AG04449 (cell line): ENCODE measurements at regions not wholly inside any gene's neighbourhood (a gene's known extent, or its start where the extent isn't known, plus 50 kb on each side); places are given as distances from the start of the nearest gene placed in this dataset.

Experiments
- CTCF ChIA-PET: fragments of 350-600 bp; formaldehyde crosslinking; extraction: SDS; loops from one replicate; lab custom pipeline; 2021; ENCODE audit warnings: antibody characterized with exemption; lab: Yijun Ruan, JAX
- POLR2A ChIA-PET: fragments of 400-600, 350-600 bp; formaldehyde crosslinking; extraction: SDS; loops from one replicate; lab custom pipeline; 2020; ENCODE audit warnings: antibody characterized with exemption, inconsistent platforms; lab: Yijun Ruan, JAX
- DNase-seq: peaks from one replicate; pipeline ENCODE4 v3.0.0-alpha.2; 2010; ENCODE audit warnings: low read depth, low spot score
- H3K4me3 ChIP-seq: 2 replicates; pipeline ENCODE4 v1.5.1; 2011; ENCODE audit warnings: low read depth, mild to moderate bottlenecking, control low read depth, low read length
- TF ChIP-seq, protein P1 (sequence below): IDR thresholded peaks from one replicate; pipeline ENCODE4 v1.5.1; 2011; ENCODE audit warnings: mild to moderate bottlenecking, moderate library complexity, low read length, control low read depth, inconsistent platforms; ENCODE audit not compliant: insufficient read depth; ENCODE audit errors: missing control alignments

DNA sequence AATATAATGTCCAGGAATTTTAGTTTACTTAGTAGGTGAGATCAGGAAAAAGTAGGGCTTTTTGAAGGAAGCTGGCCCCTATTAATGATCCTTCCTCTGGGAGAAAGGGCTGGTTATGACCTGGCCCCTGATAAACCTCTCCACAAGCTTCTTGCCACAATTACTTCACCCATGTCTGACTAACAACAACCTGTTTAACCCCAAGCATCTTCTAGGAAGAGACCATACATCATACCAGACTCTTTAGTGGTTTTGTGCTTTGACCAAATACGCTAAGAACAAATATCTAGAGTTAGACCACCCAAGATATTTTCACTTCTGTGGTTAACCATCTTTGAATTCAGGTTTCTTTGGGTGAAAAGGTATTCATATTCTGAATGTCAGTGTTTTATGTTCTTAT lies 174.0 kb upstream of the SLC27A6 start:
- TF ChIP-seq, protein P1, sequence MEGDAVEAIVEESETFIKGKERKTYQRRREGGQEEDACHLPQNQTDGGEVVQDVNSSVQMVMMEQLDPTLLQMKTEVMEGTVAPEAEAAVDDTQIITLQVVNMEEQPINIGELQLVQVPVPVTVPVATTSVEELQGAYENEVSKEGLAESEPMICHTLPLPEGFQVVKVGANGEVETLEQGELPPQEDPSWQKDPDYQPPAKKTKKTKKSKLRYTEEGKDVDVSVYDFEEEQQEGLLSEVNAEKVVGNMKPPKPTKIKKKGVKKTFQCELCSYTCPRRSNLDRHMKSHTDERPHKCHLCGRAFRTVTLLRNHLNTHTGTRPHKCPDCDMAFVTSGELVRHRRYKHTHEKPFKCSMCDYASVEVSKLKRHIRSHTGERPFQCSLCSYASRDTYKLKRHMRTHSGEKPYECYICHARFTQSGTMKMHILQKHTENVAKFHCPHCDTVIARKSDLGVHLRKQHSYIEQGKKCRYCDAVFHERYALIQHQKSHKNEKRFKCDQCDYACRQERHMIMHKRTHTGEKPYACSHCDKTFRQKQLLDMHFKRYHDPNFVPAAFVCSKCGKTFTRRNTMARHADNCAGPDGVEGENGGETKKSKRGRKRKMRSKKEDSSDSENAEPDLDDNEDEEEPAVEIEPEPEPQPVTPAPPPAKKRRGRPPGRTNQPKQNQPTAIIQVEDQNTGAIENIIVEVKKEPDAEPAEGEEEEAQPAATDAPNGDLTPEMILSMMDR, result no peak
- ChIA-PET POLR2A (no interaction called here), CTCF (no interaction called here)

DNA sequence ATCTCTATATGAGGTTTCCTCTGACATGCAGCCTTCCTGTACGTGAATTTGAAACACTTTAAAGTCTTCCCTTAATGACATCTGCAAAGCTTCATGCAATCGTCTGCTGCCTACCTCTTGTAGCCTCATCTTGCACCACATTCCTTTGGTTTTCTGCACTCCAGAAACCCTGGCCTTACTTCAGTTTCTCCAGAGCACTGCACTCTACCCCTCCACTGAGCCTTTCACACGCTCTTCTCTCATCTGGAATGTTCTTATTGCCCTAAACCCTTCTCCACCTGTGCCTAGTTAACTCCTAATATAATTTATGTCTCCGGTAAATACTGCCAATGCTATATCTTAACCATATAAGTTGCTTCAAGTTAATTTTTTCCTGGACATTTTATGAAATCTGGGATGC lies 168.8 kb upstream of the SLC27A6 start:
- H3K4me3 ChIP-seq, result no peak overlapping the region
- ChIA-PET CTCF (no interaction called here), POLR2A (no interaction called here)
- no peak for DNase-seq
- TF ChIP-seq, protein P1, result no peak

More for the DNA sequence above, 174.0 kb upstream of the SLC27A6 start:
- H3K4me3 ChIP-seq, result no peak overlapping the region
- DNase-seq, result no peak

DNA sequence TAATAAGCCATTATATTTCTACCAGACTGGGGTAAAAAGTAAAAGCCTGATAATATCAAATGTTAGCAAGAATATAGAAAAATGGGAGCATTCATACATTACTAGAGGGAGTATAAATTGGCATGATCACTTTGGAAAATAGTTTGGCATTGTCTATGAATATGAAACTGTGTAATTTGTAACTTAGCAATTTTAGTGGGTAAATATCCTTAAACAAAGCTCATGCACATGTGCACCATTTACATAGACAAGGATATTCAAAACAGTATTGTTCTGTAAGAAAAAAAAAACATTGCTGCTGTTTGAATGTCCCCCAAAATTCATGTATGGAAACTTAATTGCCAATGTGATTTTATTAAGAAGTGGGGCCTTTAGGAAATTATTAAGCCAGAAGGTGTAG lies 166.4 kb upstream of the SLC27A6 start:
- no peak for DNase-seq
- CTCF ChIA-PET, result no interaction called here
- TF ChIP-seq, protein P1, result no peak
- POLR2A ChIA-PET, result no interaction called here
- H3K4me3 ChIP-seq, result no peak overlapping the region

DNA sequence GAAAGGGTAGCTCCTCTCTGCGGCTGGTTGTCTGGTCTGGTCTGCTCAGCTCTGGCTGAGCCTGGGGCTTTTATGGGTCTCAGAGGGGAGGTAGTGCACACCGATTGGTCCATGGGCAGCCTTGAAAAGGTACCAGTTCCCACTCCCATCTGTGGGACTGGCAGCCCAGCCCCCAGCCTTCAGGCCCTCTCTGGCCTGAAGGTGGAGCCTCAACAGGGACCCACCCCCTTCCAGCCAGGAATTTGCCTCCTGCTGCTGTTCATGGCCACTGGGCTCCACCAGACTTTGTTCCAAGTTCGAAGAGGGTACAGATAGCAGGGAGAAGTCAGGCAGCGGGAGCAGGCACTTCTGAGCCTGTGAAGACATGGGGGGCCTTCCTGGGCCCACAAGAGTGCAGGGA lies 165.3 kb upstream of the SLC27A6 start:
- ChIA-PET CTCF (no interaction called here), POLR2A (no interaction called here)
- DNase-seq, result no peak
- no peak overlapping the region for H3K4me3 ChIP-seq
- TF ChIP-seq, protein P1, result no peak

DNA sequence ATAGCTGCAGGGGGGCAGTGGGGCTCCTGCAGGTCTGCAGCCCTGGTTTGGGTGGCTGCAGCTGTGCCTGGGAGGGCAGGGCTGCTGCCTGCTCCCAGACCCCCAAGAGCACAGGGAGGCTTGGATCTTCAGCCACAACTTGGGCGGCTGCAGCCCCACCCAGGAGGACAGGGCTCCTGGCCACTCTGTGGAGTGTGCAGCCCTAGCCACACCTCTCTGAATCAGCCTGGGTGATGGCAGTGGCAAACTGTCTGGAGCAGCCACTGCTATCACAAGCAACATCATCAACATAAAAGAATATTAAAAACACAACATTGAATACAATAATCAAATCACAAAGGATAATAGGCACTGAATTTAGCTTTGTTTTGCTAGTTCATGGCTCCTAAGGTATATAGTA lies 164.9 kb upstream of the SLC27A6 start:
- ChIA-PET POLR2A (no interaction called here), CTCF (no interaction called here)

DNA sequence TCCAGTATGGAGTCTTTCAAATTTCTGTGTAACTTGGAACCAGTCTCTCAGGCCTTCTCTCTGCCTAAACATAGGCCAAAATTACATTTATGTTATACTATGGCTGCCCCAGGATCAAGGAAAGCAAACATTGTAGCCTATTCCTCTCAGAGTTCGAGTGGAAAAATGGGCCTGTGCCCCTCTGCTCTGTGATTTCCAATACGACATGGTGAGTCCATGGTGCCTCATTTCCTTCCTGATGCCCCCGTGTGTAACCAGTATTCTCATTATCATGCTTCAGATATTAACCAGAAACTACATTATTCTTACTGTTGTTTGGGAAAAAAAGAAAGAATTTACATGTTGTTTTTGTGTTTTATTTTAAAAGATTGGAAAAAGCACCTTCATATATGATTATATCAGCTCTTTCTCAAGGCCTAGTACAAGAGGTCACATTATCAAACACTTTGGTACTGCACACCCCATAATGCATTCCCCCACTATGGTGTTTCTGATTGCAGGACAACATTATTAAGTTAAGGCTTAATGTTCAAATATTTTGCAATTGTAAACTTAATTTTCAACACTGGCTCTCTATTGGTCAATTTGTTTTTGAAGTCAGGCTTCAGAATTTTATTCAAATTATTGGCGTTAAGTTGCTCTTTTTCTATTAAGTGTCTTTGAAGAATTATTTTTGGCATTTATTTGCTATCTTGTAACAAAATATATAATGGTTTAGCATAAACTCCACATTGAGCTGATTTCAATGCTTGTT lies 151.8 kb upstream of the SLC27A6 start:
- DNase-seq, result no peak

More for the DNA sequence above, 164.9 kb upstream of the SLC27A6 start:
- H3K4me3 ChIP-seq, result no peak overlapping the region
- DNase-seq, result no peak
- TF ChIP-seq, protein P1, result no peak

More for the DNA sequence above, 151.8 kb upstream of the SLC27A6 start:
- H3K4me3 ChIP-seq, result no peak overlapping the region
- ChIA-PET CTCF (no interaction called here), POLR2A (no interaction called here)
- TF ChIP-seq, protein P1, result no peak
